IMR-90 (cell line): ENCODE measurements at regions not wholly inside any gene's neighbourhood (a gene's known extent, or its start where the extent isn't known, plus 50 kb on each side); places are given as distances from the start of the nearest gene placed in this dataset.

ENCODE experiments used
- ATAC-seq: fragments of 200-7000 bp; cut with Tn5 transposase; 2 replicates; pipeline ENCODE4 v1.9.1; 2020; ENCODE audit warnings: low read depth, mild to moderate bottlenecking, moderate library complexity
- BruUV-seq: library from RNA; stranded (reverse); fragments of 400-500 nt; replicated peaks from 2 replicates; lab custom pipeline; 2021; lab: Mats Ljungman, UMichigan
- CTCF ChIA-PET: fragments of 300-600 bp; formaldehyde crosslinking; extraction: SDS; loops from one replicate; lab custom pipeline; 2021; ENCODE audit warnings: antibody characterized with exemption; lab: Yijun Ruan, JAX
- POLR2A ChIA-PET: fragments of 300-600 bp; sonication (Branson Sonifier 250); formaldehyde crosslinking; loops from one replicate; lab custom pipeline; 2022; ENCODE audit warnings: antibody characterized with exemption; ENCODE audit not compliant: unreplicated experiment; lab: Charles Lee
- DNase-seq: peaks from one replicate; pipeline ENCODE4 v3.0.0; 2013
- H2AFZ ChIP-seq: replicated peaks from 2 replicates; pipeline ENCODE3; 2013; ENCODE audit warnings: low read length, mild to moderate bottlenecking; ENCODE audit not compliant: poor library complexity
- H2AK5ac ChIP-seq: 2 replicates; pipeline ENCODE4 v1.6.1; 2013; ENCODE audit warnings: low read depth, low read length, inconsistent platforms
- H2AK9ac ChIP-seq: replicated peaks from 2 replicates; pipeline ENCODE3; 2013; ENCODE audit warnings: mild to moderate bottlenecking, low read depth, low read length, moderate library complexity; ENCODE audit not compliant: poor library complexity
- H2BK120ac ChIP-seq: 2 replicates; pipeline ENCODE4 v1.6.1; 2013; ENCODE audit warnings: low read depth, low read length, inconsistent platforms
- H2BK15ac ChIP-seq: 3 replicates; pipeline ENCODE4 v1.6.1; 2013; ENCODE audit warnings: low read depth, low read length, inconsistent platforms
- H2BK20ac ChIP-seq: 2 replicates; pipeline ENCODE4 v1.6.1; 2013; ENCODE audit warnings: low read depth, mild to moderate bottlenecking, inconsistent platforms, low read length, moderate library complexity
- H2BK5ac ChIP-seq: 2 replicates; pipeline ENCODE4 v1.6.1; 2013; ENCODE audit warnings: mild to moderate bottlenecking, low read depth, low read length, inconsistent platforms; ENCODE audit not compliant: poor library complexity, severe bottlenecking
- H3K14ac ChIP-seq: replicated peaks from 2 replicates; pipeline ENCODE4 v1.6.1; 2013; ENCODE audit warnings: low read depth, low read length, inconsistent platforms
- H3K18ac ChIP-seq: 2 replicates; pipeline ENCODE4 v1.6.1; 2013; ENCODE audit warnings: low read depth, low read length, control low read depth
- H3K23ac ChIP-seq: 2 replicates; pipeline ENCODE4 v1.6.1; 2013; ENCODE audit warnings: low read depth, low read length, inconsistent platforms
- H3K27ac ChIP-seq: 2 replicates; pipeline ENCODE4 v1.5.1; 2013; ENCODE audit warnings: mild to moderate bottlenecking, control low read depth, low read length; ENCODE audit not compliant: insufficient read depth
- H3K27me3 ChIP-seq: 2 replicates; pipeline ENCODE4 v1.6.1; 2013; ENCODE audit warnings: low read length; ENCODE audit not compliant: control insufficient read depth, insufficient read depth
- H3K36me3 ChIP-seq: 2 replicates; pipeline ENCODE4 v1.6.1; 2013; ENCODE audit warnings: low read length, mixed read lengths; ENCODE audit not compliant: control insufficient read depth, insufficient read depth
- H3K4ac ChIP-seq: 2 replicates; pipeline ENCODE4 v1.6.1; 2013; ENCODE audit warnings: low read depth, low read length, inconsistent platforms
- H3K4me1 ChIP-seq: 2 replicates; pipeline ENCODE4 v1.6.1; 2013; ENCODE audit warnings: low read length, mixed read lengths; ENCODE audit not compliant: control insufficient read depth, insufficient read depth
- H3K4me2 ChIP-seq: 2 replicates; pipeline ENCODE4 v1.6.1; 2013; ENCODE audit warnings: low read depth, mild to moderate bottlenecking, control low read depth, low read length, moderate library complexity
- H3K4me3 ChIP-seq: 2 replicates; pipeline ENCODE4 v1.5.1; 2013; ENCODE audit warnings: low read depth, mild to moderate bottlenecking, control low read depth, low read length, moderate library complexity; ENCODE audit not compliant: insufficient read depth
- H3K56ac ChIP-seq: 2 replicates; pipeline ENCODE4 v1.6.1; 2013; ENCODE audit warnings: low read length, inconsistent platforms; ENCODE audit not compliant: insufficient read depth; ENCODE audit errors: extremely low read depth
- H3K79me1 ChIP-seq, 2 experiments: 2 replicates each; pipeline ENCODE4 v1.6.1; 2013; ENCODE audit warnings: low read length in 2 of 2, inconsistent platforms in 1 of 2, low read depth in 1 of 2
- H3K9ac ChIP-seq: 2 replicates; pipeline ENCODE4 v1.6.1; 2013; ENCODE audit warnings: low read depth, low read length, control low read depth
- H3K9me1 ChIP-seq: 2 replicates; pipeline ENCODE4 v1.6.1; 2013; ENCODE audit warnings: low read length, inconsistent platforms; ENCODE audit not compliant: insufficient read depth
- H3K9me3 ChIP-seq: 2 replicates; pipeline ENCODE4 v1.6.1; 2013; ENCODE audit warnings: low read length; ENCODE audit not compliant: control insufficient read depth, insufficient read depth
- H4K20me1 ChIP-seq: 2 replicates; pipeline ENCODE4 v1.6.1; 2013; ENCODE audit warnings: low read length, inconsistent platforms; ENCODE audit not compliant: insufficient read depth
- H4K5ac ChIP-seq: 2 replicates; pipeline ENCODE4 v1.6.1; 2013; ENCODE audit warnings: mild to moderate bottlenecking, low read depth, low read length, control low read depth
- H4K8ac ChIP-seq, 2 experiments: 2 replicates each; pipeline ENCODE4 v1.6.1; 2013; ENCODE audit warnings: low read depth in 2 of 2, low read length in 2 of 2, control low read depth in 1 of 2, inconsistent platforms in 1 of 2
- H4K91ac ChIP-seq: 2 replicates; pipeline ENCODE4 v1.6.1; 2013; ENCODE audit warnings: low read depth, low read length, inconsistent platforms; ENCODE audit not compliant: insufficient read depth
- BHLHE40 ChIP-seq: fragments of 150-350 bp; IDR thresholded peaks from 2 replicates; pipeline ENCODE4 v1.6.1; 2016; ENCODE audit warnings: mild to moderate bottlenecking, low read depth, low read length
- CEBPB ChIP-seq: IDR thresholded peaks from 2 replicates; pipeline ENCODE4 v1.6.1; 2012; ENCODE audit warnings: low read depth, low read length, improper control_type of control experiment
- CHD1 ChIP-seq: IDR thresholded peaks from 2 replicates; pipeline ENCODE4 v1.6.1; 2012; ENCODE audit warnings: low read depth, low read length, improper control_type of control experiment
- CTCF ChIP-seq: conservative IDR thresholded peaks from 2 replicates; pipeline ENCODE4 v1.5.1; 2012; ENCODE audit warnings: mild to moderate bottlenecking, low read depth, low read length, improper control_type of control experiment
- ELK1 ChIP-seq: fragments of 150-350 bp; IDR thresholded peaks from 2 replicates; pipeline ENCODE4 v1.6.1; 2016; ENCODE audit warnings: low read depth, mild to moderate bottlenecking, low read length, moderate library complexity, borderline replicate concordance
- FOS ChIP-seq: fragments of 150-350 bp; IDR thresholded peaks from 2 replicates; pipeline ENCODE4 v1.6.1; 2016; ENCODE audit warnings: low read depth, low read length
- MAFK ChIP-seq: IDR thresholded peaks from 2 replicates; pipeline ENCODE4 v1.6.1; 2012; ENCODE audit warnings: low read depth, low read length, improper control_type of control experiment
- MAZ ChIP-seq: IDR thresholded peaks from 2 replicates; pipeline ENCODE4 v1.6.1; 2012; ENCODE audit warnings: low read depth, mild to moderate bottlenecking, low read length, improper control_type of control experiment, moderate library complexity, borderline replicate concordance
- MXI1 ChIP-seq: IDR thresholded peaks from 2 replicates; pipeline ENCODE4 v1.6.1; 2012; ENCODE audit warnings: low read depth, mild to moderate bottlenecking, low read length, moderate library complexity, borderline replicate concordance
- NFE2L2 ChIP-seq: fragments of 150-350 bp; IDR thresholded peaks from 2 replicates; pipeline ENCODE4 v1.6.1; 2016; ENCODE audit warnings: low read depth, mild to moderate bottlenecking, low read length
- POLR2A ChIP-seq: IDR thresholded peaks from 2 replicates; pipeline ENCODE4 v1.6.1; 2012; ENCODE audit warnings: mild to moderate bottlenecking, low read depth, low read length
- RAD21 ChIP-seq: IDR thresholded peaks from 2 replicates; pipeline ENCODE4 v1.6.1; 2012; ENCODE audit warnings: low read length, improper control_type of control experiment
- RCOR1 ChIP-seq: IDR thresholded peaks from 2 replicates; pipeline ENCODE4 v1.6.1; 2012; ENCODE audit warnings: mild to moderate bottlenecking, low read length, improper control_type of control experiment; ENCODE audit not compliant: insufficient replicate concordance
- RFX5 ChIP-seq: IDR thresholded peaks from 2 replicates; pipeline ENCODE4 v1.8.0; 2012; ENCODE audit warnings: low read depth, mild to moderate bottlenecking, low read length, moderate library complexity
- SMC3 ChIP-seq: fragments of 150-350 bp; IDR thresholded peaks from 2 replicates; pipeline ENCODE4 v1.6.1; 2016; ENCODE audit warnings: low read depth, mild to moderate bottlenecking, antibody characterized with exemption, low read length, moderate library complexity
- USF2 ChIP-seq: fragments of 150-350 bp; IDR thresholded peaks from 2 replicates; pipeline ENCODE4 v1.6.1; 2017; ENCODE audit warnings: mild to moderate bottlenecking, antibody characterized with exemption, low read length, low read depth
- WGBS, 2 experiments: methylation state at CpG; one replicate each; pipeline versions ENCODE4 v1.1.5 to v1.1.7; 2013; ENCODE audit warnings: missing lambda C conversion rate in 2 of 2; ENCODE audit not compliant: insufficient read length in 1 of 2; ENCODE audit errors: extremely low coverage in 2 of 2; 5-methylcytosine and 5-hydroxymethylcytosine counted together
- dilution Hi-C: fragments of 300-500 bp; cut with HindIII; formaldehyde crosslinking; loops from one replicate; pipeline ENCODE4 v1.14.3; 2018; ENCODE audit warnings: low sequenced_read_pairs; ENCODE audit not compliant: unreplicated experiment
- in situ Hi-C: fragments of 300-500 bp; cut with MboI; formaldehyde crosslinking; loops from 3 replicates; pipeline ENCODE4 v1.14.3; 2019; ENCODE audit warnings: low sequenced_read_pairs, inconsistent platforms, mixed read lengths
- intact Hi-C: fragments of 100-400 bp; cut with micrococcal nuclease; formaldehyde crosslinking; loops from 2 replicates; pipeline ENCODE4 v1.10.0; 2022

- H3K27ac ChIP-seq, result no peak overlapping the region
- no peak overlapping the region for H3K18ac ChIP-seq
- no peak overlapping the region for H4K5ac ChIP-seq
- no peaks in the 10 kb centered on the region for H3K79me1 ChIP-seq
- ATAC-seq (no peak), DNase-seq (no peak)
- no peak overlapping the region for H2BK15ac ChIP-seq
- no peak overlapping the region for H4K8ac ChIP-seq
- H3K4me1 ChIP-seq, result no peaks in the 10 kb centered on the region
- no CpG with 5 or more reads among the region's 1 CpG for WGBS, 2 experiments
- H2BK20ac ChIP-seq, result no peak overlapping the region
- ChIA-PET POLR2A (no interaction called here), CTCF (no interaction called here)
- H3K56ac ChIP-seq, result no peak overlapping the region
- H3K9me1 ChIP-seq, result no peaks in the 10 kb centered on the region
- no peak overlapping the region for H2AK9ac ChIP-seq
- no peak overlapping the region for H4K91ac ChIP-seq
- no peaks in the 10 kb centered on the region for H3K27me3 ChIP-seq
- H2AK5ac ChIP-seq, result no peak overlapping the region
- in situ Hi-C loops, result no loop called here
- dilution Hi-C loops, result no loop called here
- no peak overlapping the region for H2AFZ ChIP-seq
- no peak overlapping the region for H2BK5ac ChIP-seq
- intact Hi-C loops, result no loop called here
- no peak overlapping the region for H3K14ac ChIP-seq
- H3K9me3 ChIP-seq, result no peaks in the 10 kb centered on the region
- H2BK120ac ChIP-seq, result no peak overlapping the region
- no peaks in the 10 kb centered on the region for H3K36me3 ChIP-seq
- no peak overlapping the region for H3K9ac ChIP-seq
- no peak for TF ChIP-seq NFE2L2
- no peak for TF ChIP-seq FOS
- no peak for TF ChIP-seq MAZ
- TF ChIP-seq RAD21, result no peak
- TF ChIP-seq ELK1, result no peak
- no peak for TF ChIP-seq MXI1
- TF ChIP-seq CEBPB, result no peak
- TF ChIP-seq MAFK, result no peak
- TF ChIP-seq SMC3, result no peak
- no peak for TF ChIP-seq RCOR1
- TF ChIP-seq RFX5, result no peak
- no peak for TF ChIP-seq CTCF
- no peak for TF ChIP-seq CHD1
- TF ChIP-seq POLR2A, result no peak
- no peak for TF ChIP-seq USF2
- no peak for TF ChIP-seq BHLHE40
- BruUV-seq, result no TSS peak
- H4K20me1 ChIP-seq, result no peaks in the 10 kb centered on the region
- H3K23ac ChIP-seq, result no peak overlapping the region
- H3K4me2 ChIP-seq, result no peak overlapping the region
- no peak overlapping the region for H3K4ac ChIP-seq
- H3K4me3 ChIP-seq, result no peak overlapping the region
These were observed 431.8 kb downstream of the ZWINT start for GRCh38 chr10:55929291-55929690.
